ENCODE measurements at regions not wholly inside any gene's neighbourhood (a gene's known extent, or its start where the extent isn't known, plus 50 kb on each side); places are given as distances from the start of the nearest gene placed in this dataset.

- no peak for DNase-seq
Observed at GRCh38 chr7:125661677-125662076, 732.1 kb upstream of the POT1 start.

GRCh38 chr7:125661006-125661405 is 731.4 kb upstream of the POT1 start:
- no peak for DNase-seq

- no peak for DNase-seq
Observed at GRCh38 chr7:125654076-125654475, 724.5 kb upstream of the POT1 start.

GRCh38 chr7:125651823-125652528 is 722.4 kb upstream of the POT1 start:
- DNase-seq: no peak

GRCh38 chr7:125648543-125648942 is 718.9 kb upstream of the POT1 start:
- no peak for DNase-seq

- DNase-seq: no peak
Observed at GRCh38 chr7:125645770-125646169, 716.1 kb upstream of the POT1 start.

GRCh38 chr7:125644109-125644508 is 714.5 kb upstream of the POT1 start:
- peak; percentile 19 for DNase-seq

GRCh38 chr7:125643302-125643701 is 713.7 kb upstream of the POT1 start:
- DNase-seq: no peak

GRCh38 chr7:125641884-125642283 is 712.3 kb upstream of the POT1 start:
- no peak for DNase-seq

- DNase-seq: no peak
Observed at GRCh38 chr7:125636320-125636962, 706.8 kb upstream of the POT1 start.

- DNase-seq: no peak
Observed at GRCh38 chr7:125618516-125618915, 688.9 kb upstream of the POT1 start.

GRCh38 chr7:125611582-125611981 is 682.0 kb upstream of the POT1 start:
- DNase-seq: no peak

- DNase-seq: no peak
Observed at GRCh38 chr7:125606671-125607070, 677.0 kb upstream of the POT1 start.

GRCh38 chr7:125605241-125605640 is 675.6 kb upstream of the POT1 start:
- no peak for DNase-seq

GRCh38 chr7:125602441-125602840 is 672.8 kb upstream of the POT1 start:
- no peak for DNase-seq

GRCh38 chr7:125599387-125599786 is 669.8 kb upstream of the POT1 start:
- no peak for DNase-seq

GRCh38 chr7:125592331-125592730 is 662.7 kb upstream of the POT1 start:
- no peak for DNase-seq

- peak; percentile 6 for DNase-seq
Observed at GRCh38 chr7:125573126-125573525, 643.5 kb upstream of the POT1 start.

- DNase-seq: no peak
Observed at GRCh38 chr7:125572414-125572813, 642.8 kb upstream of the POT1 start.

- DNase-seq: no peak
Observed at GRCh38 chr7:125568799-125569198, 639.2 kb upstream of the POT1 start.

GRCh38 chr7:125567686-125568085 is 638.1 kb upstream of the POT1 start:
- no peak for DNase-seq

- DNase-seq: no peak
Observed at GRCh38 chr7:125563964-125564529, 634.4 kb upstream of the POT1 start.

- no peak for DNase-seq
Observed at GRCh38 chr7:125563557-125563956, 633.9 kb upstream of the POT1 start.

GRCh38 chr7:125561006-125561405 is 631.4 kb upstream of the POT1 start:
- no peak for DNase-seq

- no peak for DNase-seq
Observed at GRCh38 chr7:125559921-125560320, 630.3 kb upstream of the POT1 start.

Measured in NCI-H1105 (cell line).